H1 (cell line): ENCODE measurements at regions not wholly inside any gene's neighbourhood (a gene's known extent, or its start where the extent isn't known, plus 50 kb on each side); places are given as distances from the start of the nearest gene placed in this dataset.

ENCODE experiments used
- CTCF ChIA-PET: fragments of 300-600 bp; sonication (Branson Sonifier 250); formaldehyde crosslinking; loops from one replicate; lab custom pipeline; 2021; ENCODE audit not compliant: partially characterized antibody; lab: Charles Lee
- POLR2A ChIA-PET: fragments of 300-600 bp; sonication (Branson Sonifier 250); formaldehyde crosslinking; loops from one replicate; lab custom pipeline; 2021; ENCODE audit warnings: inconsistent platforms; ENCODE audit not compliant: partially characterized antibody; lab: Charles Lee
- DNase-seq, 2 experiments: peaks; one replicate each; pipeline versions ENCODE4 v3.0.0 to v3.0.0-alpha.2; 2010 to 2022; ENCODE audit warnings: low spot score in 2 of 2, low read depth in 1 of 2, mixed read lengths in 1 of 2
- FAIRE-seq: peaks from 2 replicates; lab custom pipeline; 2011; peaks lifted over from hg19 to GRCh38; lab: Jason Lieb, UNC
- H2AFZ ChIP-seq: 2 replicates; pipeline ENCODE4 v1.8.1; 2012; ENCODE audit warnings: low read length, inconsistent platforms
- H2AK5ac ChIP-seq: 2 replicates; pipeline ENCODE4 v1.6.1; 2013; ENCODE audit warnings: low read depth, low read length
- H2BK120ac ChIP-seq: replicated peaks from 2 replicates; pipeline ENCODE3; 2013; ENCODE audit warnings: low read depth, low read length, inconsistent platforms
- H2BK12ac ChIP-seq: 2 replicates; pipeline ENCODE4 v1.6.1; 2013; ENCODE audit warnings: low read depth, low read length
- H2BK15ac ChIP-seq: 2 replicates; pipeline ENCODE4 v1.6.1; 2013; ENCODE audit warnings: low read length
- H2BK20ac ChIP-seq: 2 replicates; pipeline ENCODE4 v1.6.1; 2013; ENCODE audit warnings: low read length
- H2BK5ac ChIP-seq: 2 replicates; pipeline ENCODE4 v1.6.1; 2013; ENCODE audit warnings: low read depth, low read length
- H3K14ac ChIP-seq: 2 replicates; pipeline ENCODE4 v1.6.1; 2013; ENCODE audit warnings: inconsistent platforms; ENCODE audit not compliant: insufficient read length
- H3K18ac ChIP-seq: 2 replicates; pipeline ENCODE4 v1.6.1; 2013; ENCODE audit warnings: low read length; ENCODE audit errors: extremely low read depth
- H3K23ac ChIP-seq: 2 replicates; pipeline ENCODE4 v1.6.1; 2013; ENCODE audit warnings: inconsistent platforms; ENCODE audit not compliant: insufficient read length
- H3K23me2 ChIP-seq: 2 replicates; pipeline ENCODE4 v1.6.1; 2013; ENCODE audit warnings: low read depth, low read length
- H3K27ac ChIP-seq: 2 replicates; pipeline ENCODE4 v1.6.1; 2011; ENCODE audit warnings: low read depth, low read length, inconsistent platforms
- H3K27me3 ChIP-seq, 4 experiments: replicated peaks in 1 of 4; 1 replicate in 1 of 4; 2 replicates in 3 of 4; pipeline versions ENCODE4 v1.6.1 to v1.8.1; 2011 to 2013; ENCODE audit warnings: low read length in 3 of 4, mild to moderate bottlenecking in 3 of 4, inconsistent platforms in 2 of 4, mixed read lengths in 2 of 4, moderate library complexity in 1 of 4; ENCODE audit not compliant: control insufficient read depth in 3 of 4, insufficient read depth in 3 of 4; ENCODE audit errors: extremely low read depth in 1 of 4
- H3K36me3 ChIP-seq, 4 experiments: 2 replicates each; pipeline versions ENCODE4 v1.6.1 to v1.8.1; 2011 to 2013; ENCODE audit warnings: mild to moderate bottlenecking in 4 of 4, low read length in 3 of 4, moderate library complexity in 2 of 4, control low read depth in 1 of 4, inconsistent platforms in 1 of 4; ENCODE audit not compliant: insufficient read depth in 4 of 4, control insufficient read depth in 2 of 4
- H3K4ac ChIP-seq: replicated peaks from 2 replicates; pipeline ENCODE3; 2013; ENCODE audit warnings: low read length, low read depth, mixed read lengths, inconsistent platforms; ENCODE audit not compliant: insufficient read length
- H3K4me1 ChIP-seq, 4 experiments: replicated peaks in 1 of 4; 1 replicate in 1 of 4; 2 replicates in 3 of 4; pipeline versions ENCODE4 v1.6.1 to v1.8.1; 2011 to 2013; ENCODE audit warnings: low read length in 3 of 4, inconsistent platforms in 2 of 4, mixed read lengths in 1 of 4; ENCODE audit not compliant: insufficient read depth in 4 of 4, control insufficient read depth in 3 of 4
- H3K4me2 ChIP-seq, 2 experiments: 2 replicates each; pipeline versions ENCODE4 v1.6.1 to v1.8.1; 2011 to 2013; ENCODE audit warnings: low read depth in 2 of 2, low read length in 2 of 2, control low read depth in 1 of 2, inconsistent platforms in 1 of 2, mild to moderate bottlenecking in 1 of 2; ENCODE audit not compliant: insufficient read depth in 1 of 2
- H3K4me3 ChIP-seq, 4 experiments: fragments of 200-600, 300-600 bp in 1 of 4; sonication (generic), shearing (Covaris generic), sonication (Bioruptor Twin) in 1 of 4; 2 replicates each; pipeline versions ENCODE4 v1.5.1 to v1.8.1; 2011 to 2016; ENCODE audit warnings: low read length in 4 of 4, low read depth in 3 of 4, control low read depth in 2 of 4, inconsistent platforms in 2 of 4, mild to moderate bottlenecking in 2 of 4, mixed read lengths in 1 of 4, moderate library complexity in 1 of 4; ENCODE audit not compliant: insufficient read depth in 2 of 4; ENCODE audit errors: extremely low read depth in 1 of 4
- H3K56ac ChIP-seq: replicated peaks from 2 replicates; pipeline ENCODE3; 2013; ENCODE audit warnings: low read depth, mild to moderate bottlenecking, mixed read lengths, low read length, inconsistent platforms; ENCODE audit not compliant: insufficient read length
- H3K79me1 ChIP-seq: 2 replicates; pipeline ENCODE4 v1.6.1; 2013; ENCODE audit warnings: low read depth, low read length, control low read depth
- H3K79me2 ChIP-seq, 2 experiments: 2 replicates each; pipeline versions ENCODE4 v1.6.1 to v1.8.1; 2012 to 2013; ENCODE audit warnings: low read length in 2 of 2, mild to moderate bottlenecking in 2 of 2, inconsistent platforms in 1 of 2; ENCODE audit not compliant: insufficient read depth in 2 of 2, control insufficient read depth in 1 of 2
- H3K9ac ChIP-seq, 4 experiments: replicated peaks in 1 of 4; 1 replicate in 1 of 4; 2 replicates in 3 of 4; pipeline versions ENCODE4 v1.6.1 to v1.8.1; 2011 to 2013; ENCODE audit warnings: low read depth in 3 of 4, low read length in 3 of 4, control low read depth in 2 of 4, mild to moderate bottlenecking in 2 of 4, moderate library complexity in 2 of 4, inconsistent platforms in 1 of 4; ENCODE audit errors: extremely low read depth in 1 of 4
- H3K9me3 ChIP-seq, 2 experiments: 2 replicates each; pipeline versions ENCODE4 v1.6.1 to v1.8.1; 2012 to 2013; ENCODE audit warnings: mild to moderate bottlenecking in 2 of 2, moderate library complexity in 2 of 2, control low read depth in 1 of 2, inconsistent platforms in 1 of 2, low read depth in 1 of 2, low read length in 1 of 2, mixed read lengths in 1 of 2; ENCODE audit not compliant: insufficient read depth in 2 of 2
- H4K20me1 ChIP-seq, 2 experiments: replicated peaks in 1 of 2; 2 replicates each; pipeline versions ENCODE3 to v1.8.1; 2011 to 2013; ENCODE audit warnings: inconsistent platforms in 2 of 2, low read length in 2 of 2, mild to moderate bottlenecking in 1 of 2; ENCODE audit not compliant: insufficient read depth in 2 of 2, control insufficient read depth in 1 of 2
- H4K5ac ChIP-seq: 2 replicates; pipeline ENCODE4 v1.6.1; 2013; ENCODE audit warnings: low read length, low read depth, mixed read lengths, inconsistent platforms; ENCODE audit not compliant: insufficient read length
- H4K8ac ChIP-seq: 2 replicates; pipeline ENCODE4 v1.8.0; 2013; ENCODE audit warnings: mild to moderate bottlenecking, moderate library complexity, low read length, inconsistent platforms; ENCODE audit not compliant: insufficient read depth; ENCODE audit errors: extremely low read depth
- H4K91ac ChIP-seq: replicated peaks from 2 replicates; pipeline ENCODE3; 2013; ENCODE audit warnings: low read length, mixed read lengths, inconsistent platforms; ENCODE audit not compliant: insufficient read length
- ATF2 ChIP-seq: IDR thresholded peaks from 2 replicates; pipeline ENCODE4 v1.6.1; 2012; ENCODE audit warnings: low read length, inconsistent platforms
- BACH1 ChIP-seq: IDR thresholded peaks from 2 replicates; pipeline ENCODE4 v1.6.1; 2012; ENCODE audit warnings: low read length, improper control_type of control experiment
- CBX8 ChIP-seq: fragments of 300-800, 300-1000 bp; sonication (generic); IDR thresholded peaks from 2 replicates; pipeline ENCODE4 v1.7.1; 2016; ENCODE audit warnings: low read depth, low read length, borderline replicate concordance
- CREB1 ChIP-seq: IDR thresholded peaks from 2 replicates; pipeline ENCODE4 v1.6.1; 2012; ENCODE audit warnings: inconsistent platforms
- JUN ChIP-seq: IDR thresholded peaks from 2 replicates; pipeline ENCODE4 v1.6.1; 2011; ENCODE audit warnings: low read depth, mild to moderate bottlenecking, improper control_type of control experiment, low read length
- JUND ChIP-seq: IDR thresholded peaks from 2 replicates; pipeline ENCODE4 v1.6.1; 2011; ENCODE audit warnings: mild to moderate bottlenecking, improper control_type of control experiment, low read length
- MAX ChIP-seq: IDR thresholded peaks from 2 replicates; pipeline ENCODE4 v1.6.1; 2012; ENCODE audit warnings: inconsistent platforms
- NANOG ChIP-seq: IDR thresholded peaks from 2 replicates; pipeline ENCODE4 v1.6.1; 2011; ENCODE audit warnings: low read length, low read depth, mild to moderate bottlenecking, inconsistent platforms; ENCODE audit not compliant: insufficient read depth, poor library complexity, severe bottlenecking
- POU5F1 ChIP-seq: IDR thresholded peaks from 2 replicates; pipeline ENCODE4 v1.6.1; 2011; ENCODE audit warnings: low read depth, mild to moderate bottlenecking, low read length, moderate library complexity
- RNF2 ChIP-seq: fragments of 200-900, 300-1000 bp; sonication (generic); IDR thresholded peaks from 2 replicates; pipeline ENCODE4 v1.7.1; 2016; ENCODE audit warnings: borderline replicate concordance, low read depth, mild to moderate bottlenecking, antibody characterized with exemption, low read length; ENCODE audit not compliant: poor library complexity, severe bottlenecking; ENCODE audit errors: missing control alignments
- SIRT6 ChIP-seq: IDR thresholded peaks from one replicate; pipeline ENCODE4 v1.7.1; 2012; ENCODE audit warnings: low read length, inconsistent platforms
- SP1 ChIP-seq: IDR thresholded peaks from 2 replicates; pipeline ENCODE4 v1.6.1; 2011; ENCODE audit warnings: low read depth, low read length
- TAF1 ChIP-seq: IDR thresholded peaks from 2 replicates; pipeline ENCODE4 v1.6.1; 2011; ENCODE audit warnings: mild to moderate bottlenecking, low read depth, low read length
- whole genome bisulfite sequencing, 2 experiments: shearing (Covaris generic) in 1 of 2; methylation state at CpG; one replicate each; pipeline versions ENCODE4 v1.1.6 to v1.1.7; 2013 to 2015; ENCODE audit warnings: low lambda C conversion rate in 2 of 2, mixed read lengths in 2 of 2, inconsistent platforms in 1 of 2, low coverage in 1 of 2, missing lambda C conversion rate in 1 of 2; ENCODE audit not compliant: insufficient replicate concordance in 2 of 2, insufficient coverage in 1 of 2, insufficient read length in 1 of 2; ENCODE audit errors: extremely low coverage in 1 of 2, missing lambda C conversion rate in 1 of 2; 5-methylcytosine and 5-hydroxymethylcytosine counted together

GRCh38 chr7:95672434-95672833 lies 76.1 kb upstream of the PDK4 start:
- Histone ChIP-seq H2BK5ac (no peak overlapping the region), H3K23ac (no peak overlapping the region), H3K79me2 (no peaks in the 10 kb centered on the region), H3K27ac (no peak overlapping the region), H4K91ac (no peak overlapping the region), H3K4me2 (no peak overlapping the region), H3K18ac (no peak overlapping the region), H4K20me1 (no peaks in the 10 kb centered on the region), H3K4me1 (no peaks in the 10 kb centered on the region), H2BK15ac (no peak overlapping the region), H3K9me3 (no peaks in the 10 kb centered on the region), H3K36me3 (no peaks in the 10 kb centered on the region), H4K5ac (no peak overlapping the region), H3K79me1 (no peaks in the 10 kb centered on the region), H2AFZ (no peak overlapping the region), H3K9ac (no peak overlapping the region), H2AK5ac (no peak overlapping the region), H2BK120ac (no peak overlapping the region), H3K56ac (no peak overlapping the region), H3K23me2 (no peaks in the 10 kb centered on the region; the same call in 1 of the 2 replicates), H3K27me3 (no peaks in the 10 kb centered on the region), H3K4ac (no peak overlapping the region), H3K4me3 (no peak overlapping the region), H4K8ac (no peak overlapping the region), H3K14ac (no peak overlapping the region), H2BK20ac (no peak overlapping the region), H2BK12ac (no peak overlapping the region)
- ChIA-PET CTCF (interaction anchor here (0.6 to 5.2 kb wide), 7 partner anchors 10 to 340 kb away, joined by 3 to 34 read pairs (median 5); no protein-coding TSS in a partner anchor), POLR2A (interaction anchor here (0.6 kb wide), 1 partner anchor 11 kb away, joined by 3 read pairs; no protein-coding TSS in a partner anchor)
- WGBS, 2 experiments = 95% methylated on average over 2 of the region's 2 CpGs; no CpG with 5 or more reads in 1 of the 2 experiments
- DNase-seq = no peak
- FAIRE-seq = no peak
- TF ChIP-seq TAF1 (no peak), POU5F1 (no peak), MAX (no peak), ATF2 (no peak), SIRT6 (no peak), JUND (no peak), JUN (no peak), BACH1 (no peak), RNF2 (no peak), CBX8 (no peak), NANOG (no peak), CREB1 (no peak), SP1 (no peak)
